HG02852 (cell line): ENCODE measurements at regions not wholly inside any gene's neighbourhood (a gene's known extent, or its start where the extent isn't known, plus 50 kb on each side); places are given as distances from the start of the nearest gene placed in this dataset.

Source experiments
- ATAC-seq: cut with Tn5 transposase; IDR thresholded peaks from one replicate; pipeline ENCODE4 v1.9.1; 2021; ENCODE audit warnings: mild to moderate bottlenecking, moderate library complexity; ENCODE audit not compliant: unreplicated experiment

DNA sequence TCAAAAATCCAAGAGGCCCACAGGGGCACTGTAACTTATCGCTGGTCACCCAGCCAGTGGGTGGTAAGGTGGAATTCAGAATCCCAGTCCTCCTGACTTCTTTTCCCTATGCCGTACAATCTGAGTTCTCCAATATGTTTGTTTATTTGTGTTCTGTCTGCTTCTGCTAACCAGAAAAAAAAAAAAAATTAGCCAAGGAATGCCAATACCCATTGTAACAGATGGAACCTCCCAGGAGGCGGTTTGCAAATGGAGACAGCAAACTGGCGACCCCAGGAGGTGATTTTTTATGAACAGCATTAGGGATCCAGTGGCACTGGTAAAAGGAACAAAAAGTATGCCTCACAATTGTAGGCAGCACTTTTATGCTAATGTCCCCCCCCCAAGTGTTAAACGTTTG is 189.0 kb upstream of the FGGY start:
- ATAC-seq: no peak

DNA sequence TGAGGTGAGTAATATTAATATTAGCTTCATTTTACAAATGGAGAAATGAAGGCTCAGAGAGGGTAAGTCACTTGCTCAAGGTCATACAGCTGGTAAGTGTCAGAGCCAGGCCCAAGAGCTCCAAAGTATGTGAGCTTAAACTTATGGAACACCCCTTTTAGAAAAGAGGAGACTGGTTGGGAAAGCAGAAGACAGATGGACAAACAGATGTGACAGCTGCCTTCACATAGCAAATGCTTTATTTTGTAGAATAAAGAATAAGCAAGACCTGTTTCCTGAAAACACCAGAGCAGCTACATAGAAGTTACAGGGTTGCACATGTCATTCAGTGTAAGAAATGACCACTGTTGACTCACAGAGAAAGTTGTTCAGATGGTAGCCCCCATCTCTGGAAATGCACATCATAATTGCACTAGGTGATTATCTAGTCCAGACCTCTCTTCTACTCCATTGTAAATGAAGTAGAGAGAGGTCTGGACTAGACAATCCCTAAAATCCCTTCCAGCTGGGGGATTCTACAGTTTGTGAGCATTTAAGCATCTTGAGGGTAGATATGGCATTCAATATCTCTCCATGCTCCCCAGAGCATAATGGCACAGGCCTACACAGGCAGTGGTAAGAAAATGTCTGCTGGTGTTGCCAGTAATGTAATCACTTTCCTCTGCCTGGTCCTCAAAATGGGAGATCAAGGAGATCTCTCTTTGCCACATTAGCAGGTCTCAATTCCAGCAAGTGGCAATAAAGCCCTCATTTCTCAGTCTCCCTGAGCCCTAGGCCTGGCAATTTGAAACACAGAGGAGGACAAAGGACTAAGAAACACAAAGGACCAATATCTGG is 188.2 kb upstream of the FGGY start:
- ATAC-seq: no peak

DNA sequence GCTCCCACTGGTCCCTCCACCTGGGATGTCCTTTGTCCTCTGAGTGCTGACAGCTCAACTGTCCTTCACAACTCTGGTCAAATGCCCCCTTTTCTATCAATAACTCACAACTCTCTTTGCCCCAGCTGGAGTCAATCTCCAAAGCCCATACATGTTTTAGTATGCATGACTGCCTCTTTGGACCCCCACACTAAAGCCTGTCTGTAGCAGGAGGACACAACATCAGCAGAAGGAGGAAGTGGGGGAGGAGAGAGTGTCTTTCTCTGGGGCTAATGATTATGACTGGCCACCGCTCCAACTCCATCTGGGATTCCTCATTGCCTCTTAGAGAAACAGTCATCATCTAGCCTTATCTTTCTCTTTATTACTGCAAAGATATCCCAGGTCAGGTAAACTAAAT is 186.6 kb upstream of the FGGY start:
- no peak for ATAC-seq

DNA sequence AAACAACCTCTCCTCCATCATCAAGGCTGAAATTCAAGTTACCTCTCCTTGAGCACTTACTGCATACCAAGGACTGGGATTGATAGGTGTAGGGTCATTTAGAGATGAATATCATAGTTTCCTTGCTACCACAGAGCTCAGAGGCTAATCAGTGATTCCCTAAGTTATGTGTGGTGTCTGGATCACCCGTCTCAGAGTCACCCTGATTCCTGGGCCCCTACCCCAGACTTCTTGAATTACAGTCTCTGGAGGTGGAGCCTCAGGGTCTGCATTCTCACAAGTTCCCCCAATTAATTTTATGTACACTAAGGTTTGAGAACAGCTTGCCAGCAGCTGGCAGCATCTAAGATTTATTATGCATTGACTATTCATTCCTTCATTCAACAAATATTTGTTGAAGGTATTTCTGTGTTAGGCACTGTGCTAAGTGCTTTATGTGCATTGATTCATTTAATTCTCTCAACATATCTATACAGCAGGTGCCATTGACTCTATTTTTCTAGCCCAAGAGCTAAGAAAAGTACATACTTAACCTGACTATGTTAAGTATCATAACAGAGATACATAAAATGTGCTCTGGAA is 182.9 kb upstream of the FGGY start:
- ATAC-seq: no peak

DNA sequence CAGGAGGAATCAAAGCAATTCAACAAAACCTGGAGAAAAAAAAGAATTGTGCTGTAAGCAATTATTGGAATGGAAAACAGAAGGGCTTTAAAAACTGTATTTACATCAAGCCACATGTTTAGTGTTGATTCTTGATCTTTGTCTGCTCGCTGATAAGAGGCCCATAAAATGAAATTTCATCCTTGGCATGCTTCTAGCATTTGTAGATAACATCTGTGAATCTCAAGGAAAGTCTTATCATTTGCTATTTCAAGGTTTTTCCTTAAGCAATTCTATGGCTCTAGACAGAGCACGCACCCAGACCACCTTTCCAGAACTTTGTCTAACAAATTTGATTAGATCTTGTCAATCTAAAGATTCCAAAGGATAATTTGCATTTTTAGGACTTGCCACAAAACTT is 181.0 kb upstream of the FGGY start:
- ATAC-seq: no peak

DNA sequence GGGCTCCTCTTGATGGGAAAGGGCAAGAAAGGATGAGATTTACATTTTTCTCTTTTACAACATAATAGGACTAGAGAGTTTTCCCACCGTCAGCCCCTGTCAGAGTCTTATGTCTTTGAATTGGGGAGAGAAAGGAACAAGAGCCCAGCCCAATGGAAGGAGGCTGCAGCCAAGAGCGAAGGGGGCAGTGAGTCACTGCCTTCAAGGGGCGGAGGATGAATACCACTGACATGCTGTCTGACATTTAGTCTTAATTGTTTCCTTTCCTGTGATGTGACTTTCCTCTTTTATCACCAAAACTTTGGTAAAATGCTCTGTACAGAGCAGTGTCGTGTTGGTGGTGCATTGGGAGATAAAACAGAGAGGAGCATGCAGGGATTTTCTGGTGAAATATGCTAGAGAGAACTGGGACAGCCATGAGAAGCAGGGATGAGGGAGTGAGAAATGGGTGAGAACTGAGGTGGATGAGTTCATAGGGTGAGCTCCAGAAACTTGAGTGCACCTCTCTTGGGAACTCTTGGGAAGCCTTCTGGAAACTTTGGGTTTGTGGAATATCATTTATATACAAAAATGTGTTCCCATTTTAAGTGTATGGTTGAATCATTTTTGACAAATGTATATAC is 179.9 kb upstream of the FGGY start:
- no peak for ATAC-seq

DNA sequence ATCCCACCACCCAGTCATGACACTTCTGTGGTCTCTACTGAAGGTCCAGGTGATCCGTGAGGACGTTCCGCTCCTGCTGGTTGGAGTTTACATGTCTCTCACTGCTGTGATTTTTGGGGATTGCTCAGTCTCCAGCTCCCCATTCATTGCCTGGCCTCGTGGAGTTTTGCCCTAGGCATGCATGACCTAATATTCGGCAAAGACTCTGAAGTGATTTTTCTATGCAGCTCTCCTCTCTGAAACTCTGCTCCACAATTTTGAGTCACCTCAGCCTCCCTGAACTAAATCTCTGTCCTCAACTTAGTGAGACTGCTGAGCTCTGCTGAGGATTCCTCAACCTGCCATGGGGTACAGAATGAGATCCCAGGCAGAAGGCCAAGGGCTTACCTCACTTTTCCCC is 174.4 kb upstream of the FGGY start:
- ATAC-seq: no peak

DNA sequence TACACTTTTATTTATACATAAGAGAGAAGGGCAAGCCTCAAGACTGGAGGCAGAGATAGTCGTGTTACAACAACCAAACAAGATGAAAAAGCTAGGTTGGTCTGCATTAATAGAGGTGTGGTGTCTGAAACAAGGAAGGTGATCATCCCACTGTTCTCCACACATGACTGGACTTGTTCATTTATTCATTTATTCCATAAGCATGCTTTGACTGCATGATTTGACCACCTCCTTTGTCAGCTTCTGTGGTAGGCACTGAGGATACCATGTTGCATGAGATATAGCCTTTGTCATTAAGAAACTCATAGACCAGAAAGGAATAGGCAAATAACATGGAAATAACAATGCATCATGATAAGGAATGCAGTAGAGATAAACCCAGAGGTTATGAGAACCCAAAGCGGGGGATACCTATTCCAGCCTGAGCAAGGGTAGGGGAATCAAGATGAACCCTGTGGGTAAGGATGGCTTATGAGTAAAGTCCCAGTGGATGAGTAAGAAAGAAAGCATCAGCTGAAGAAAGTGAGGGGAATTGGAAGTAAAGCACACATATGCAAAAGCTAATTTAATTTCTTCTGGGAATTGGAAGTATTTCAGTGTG is 173.7 kb upstream of the FGGY start:
- no peak for ATAC-seq

DNA sequence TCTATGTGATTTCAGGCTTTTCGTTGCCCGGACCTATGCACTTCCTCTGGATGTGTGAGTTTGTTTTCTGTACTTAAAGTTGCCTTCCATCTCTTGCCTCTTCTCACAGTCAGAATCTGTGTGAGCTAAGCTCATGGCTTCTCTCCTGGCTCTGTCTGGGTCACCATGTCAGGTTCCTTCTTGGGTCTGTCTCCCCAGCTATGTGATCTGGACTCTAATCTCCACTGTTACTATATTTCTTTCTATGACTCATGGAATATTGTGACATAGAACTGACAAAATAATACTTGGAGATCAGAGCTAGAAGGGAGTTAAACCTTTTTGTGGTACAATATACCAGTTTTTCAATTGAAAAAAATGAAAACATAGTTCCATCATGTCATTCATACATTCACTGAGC is 172.7 kb upstream of the FGGY start:
- ATAC-seq: no peak

DNA sequence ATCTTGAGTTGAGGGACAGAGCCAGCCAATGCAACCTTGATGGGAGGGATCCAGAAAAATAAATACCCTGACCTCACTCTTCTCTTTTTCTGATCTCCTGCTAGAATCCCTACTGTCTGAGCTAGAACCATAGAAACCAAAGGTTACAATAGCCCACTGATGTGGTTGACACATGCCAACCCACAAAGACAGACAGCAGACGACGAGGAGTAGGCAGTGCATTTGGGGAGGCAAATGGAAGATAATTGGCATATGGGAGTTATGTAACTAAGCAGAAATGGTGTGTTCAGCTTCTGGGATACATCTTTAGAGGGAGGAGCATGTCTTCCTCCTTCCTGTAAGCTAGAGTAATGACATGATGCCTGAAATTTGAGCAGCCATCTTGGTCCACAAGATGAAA is 171.7 kb upstream of the FGGY start:
- ATAC-seq: no peak

DNA sequence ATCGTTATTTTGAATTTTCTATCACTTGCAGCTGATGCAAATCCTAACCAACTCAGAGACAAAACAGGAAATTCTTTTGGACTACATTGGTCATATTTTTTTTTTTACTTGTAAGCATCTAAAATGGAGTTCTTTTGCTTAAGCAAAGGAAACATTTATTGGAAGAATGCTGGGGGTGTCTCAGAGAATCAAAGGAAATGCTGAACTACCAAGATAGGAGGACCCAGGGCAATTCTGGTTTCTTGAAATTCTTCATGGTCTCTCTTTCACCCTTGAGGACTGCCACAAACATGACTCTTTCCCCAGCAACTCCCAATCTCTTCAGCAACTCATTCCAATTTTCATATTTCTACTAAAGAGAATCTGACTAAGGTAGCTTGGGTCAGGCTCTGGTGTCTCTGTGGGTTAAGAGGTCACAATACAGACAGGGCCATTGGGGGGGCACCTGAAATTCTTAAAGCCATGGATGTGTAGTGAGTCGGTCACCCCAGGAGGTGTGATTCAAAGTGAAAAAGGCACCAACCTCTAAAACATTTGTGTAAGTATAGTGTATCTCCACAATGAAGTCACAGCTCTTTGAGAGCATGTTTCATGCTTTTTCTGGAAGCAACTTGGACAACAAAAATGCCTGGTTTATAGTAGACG is 171.1 kb upstream of the FGGY start:
- no peak for ATAC-seq

DNA sequence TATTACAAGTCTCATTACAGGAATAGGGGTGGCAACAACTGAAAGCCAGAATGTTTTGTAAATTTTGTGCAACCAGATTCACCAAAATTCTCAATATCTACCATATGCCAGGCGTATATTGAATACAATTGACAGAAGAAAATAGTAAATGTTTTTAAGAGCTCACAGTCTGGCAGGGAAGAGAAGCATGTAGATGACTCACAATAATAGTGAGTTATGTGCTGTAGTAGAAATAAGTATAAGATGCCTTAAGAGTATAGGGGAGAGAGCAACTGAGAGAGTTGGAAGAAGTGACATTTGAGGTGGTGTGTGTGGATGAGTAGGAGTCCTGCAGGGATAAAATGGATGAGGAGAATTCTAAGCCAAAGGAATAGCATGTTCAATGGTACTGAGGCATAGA is 170.5 kb upstream of the FGGY start:
- ATAC-seq: no peak

DNA sequence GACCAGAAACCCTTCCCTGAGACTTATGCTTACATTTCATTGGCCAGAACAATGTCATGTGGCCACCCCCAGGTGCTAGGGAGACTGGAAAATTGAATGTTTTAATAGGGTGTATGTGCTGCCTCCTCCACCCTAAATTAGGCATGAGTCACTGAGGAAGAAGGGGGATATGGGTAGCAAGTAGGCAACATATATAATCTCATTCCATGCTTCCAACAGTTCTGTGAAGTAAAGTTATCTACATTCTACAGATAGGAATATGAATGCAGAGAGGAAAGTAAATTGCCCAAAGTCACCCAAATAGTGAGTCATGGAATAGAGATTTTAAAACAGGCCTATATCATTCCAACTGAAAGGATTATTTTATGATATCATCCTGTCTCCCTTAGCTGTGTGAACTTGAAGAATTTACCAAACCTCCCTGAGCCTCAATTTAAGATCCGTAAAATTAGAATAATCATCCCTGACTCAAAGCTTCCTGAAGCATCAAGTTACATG is 168.6 kb upstream of the FGGY start:
- no peak for ATAC-seq

DNA sequence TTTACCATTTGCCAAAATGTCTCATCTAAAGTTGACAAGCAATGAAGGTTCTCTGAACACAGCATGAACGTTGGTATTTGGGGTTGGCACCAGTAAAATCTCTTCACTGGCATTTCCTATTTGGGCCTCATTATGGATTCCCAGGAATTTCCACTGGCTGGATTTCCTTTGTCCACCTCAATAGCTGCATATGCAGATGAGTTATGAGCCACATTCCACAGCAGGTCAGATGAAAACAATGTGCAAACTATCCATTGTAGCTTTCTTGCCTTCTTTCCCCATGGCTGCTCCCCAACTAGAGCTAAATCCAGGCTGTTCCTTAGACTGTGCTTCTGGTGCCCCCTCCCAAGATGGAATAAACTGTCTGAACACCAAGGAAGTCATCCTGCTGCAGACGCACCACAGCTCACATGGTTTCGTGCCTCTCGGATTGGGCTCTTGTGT is 168.1 kb upstream of the FGGY start:
- ATAC-seq: no peak

DNA sequence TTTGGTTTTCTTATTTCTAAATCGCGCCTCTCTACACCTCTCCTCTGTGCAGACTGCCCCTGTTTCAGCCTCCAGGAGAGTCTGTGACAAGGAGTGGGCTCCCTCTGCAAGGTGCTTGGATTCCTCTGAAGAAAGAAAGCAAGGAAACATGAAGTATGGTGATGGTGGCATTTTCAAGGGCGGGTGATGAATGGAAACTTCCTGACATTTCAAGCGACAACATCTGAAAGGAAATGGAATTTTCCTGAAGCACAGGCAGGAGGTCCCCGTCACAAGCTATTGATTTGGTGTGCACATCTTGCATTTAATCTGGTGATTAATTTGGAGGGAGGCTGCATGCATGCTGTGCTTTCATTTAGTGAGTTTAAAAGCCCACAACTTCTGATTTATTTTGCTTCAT is 164.6 kb upstream of the FGGY start:
- ATAC-seq: no peak

DNA sequence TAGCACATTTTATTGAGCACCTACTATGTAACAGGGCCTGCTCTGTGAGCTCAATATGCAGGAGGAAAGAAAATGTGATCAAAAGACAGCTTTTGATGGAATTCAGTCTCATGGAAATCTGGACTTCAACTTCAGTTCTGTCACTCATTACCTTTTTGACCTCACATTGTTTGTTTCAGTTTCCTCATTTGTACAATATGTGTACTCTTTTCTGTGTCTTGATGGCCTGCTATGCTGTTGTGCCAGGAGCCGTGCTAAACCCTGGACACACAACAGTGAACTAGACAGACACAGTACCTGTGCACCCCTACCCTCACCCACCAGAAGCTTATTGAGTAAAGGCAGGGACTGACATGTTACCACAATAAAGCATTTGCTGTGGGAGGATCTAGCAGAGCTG is 162.9 kb upstream of the FGGY start:
- ATAC-seq: no peak

DNA sequence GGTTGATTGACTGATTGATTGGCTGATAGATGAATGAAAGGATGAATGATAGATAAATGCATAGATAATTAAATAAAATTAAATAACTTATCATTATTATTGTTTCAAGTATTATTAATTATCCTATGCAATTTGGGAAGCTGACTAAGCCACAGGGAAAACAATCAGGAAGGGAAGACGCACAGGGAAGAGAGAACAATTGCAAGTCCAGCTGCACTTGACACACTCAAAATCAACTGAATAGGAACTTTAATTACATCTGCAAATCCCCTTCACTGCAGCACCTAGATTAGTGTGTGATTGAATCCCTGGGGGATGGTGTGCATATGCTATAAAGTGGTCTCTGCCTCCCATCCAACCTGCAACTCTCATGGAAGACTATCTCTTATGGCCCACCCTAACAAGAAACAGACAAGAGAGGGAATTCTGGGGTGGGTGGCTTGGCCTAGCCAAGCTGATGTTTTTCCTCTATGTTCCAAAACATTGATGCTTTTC is 161.1 kb upstream of the FGGY start:
- no peak for ATAC-seq

DNA sequence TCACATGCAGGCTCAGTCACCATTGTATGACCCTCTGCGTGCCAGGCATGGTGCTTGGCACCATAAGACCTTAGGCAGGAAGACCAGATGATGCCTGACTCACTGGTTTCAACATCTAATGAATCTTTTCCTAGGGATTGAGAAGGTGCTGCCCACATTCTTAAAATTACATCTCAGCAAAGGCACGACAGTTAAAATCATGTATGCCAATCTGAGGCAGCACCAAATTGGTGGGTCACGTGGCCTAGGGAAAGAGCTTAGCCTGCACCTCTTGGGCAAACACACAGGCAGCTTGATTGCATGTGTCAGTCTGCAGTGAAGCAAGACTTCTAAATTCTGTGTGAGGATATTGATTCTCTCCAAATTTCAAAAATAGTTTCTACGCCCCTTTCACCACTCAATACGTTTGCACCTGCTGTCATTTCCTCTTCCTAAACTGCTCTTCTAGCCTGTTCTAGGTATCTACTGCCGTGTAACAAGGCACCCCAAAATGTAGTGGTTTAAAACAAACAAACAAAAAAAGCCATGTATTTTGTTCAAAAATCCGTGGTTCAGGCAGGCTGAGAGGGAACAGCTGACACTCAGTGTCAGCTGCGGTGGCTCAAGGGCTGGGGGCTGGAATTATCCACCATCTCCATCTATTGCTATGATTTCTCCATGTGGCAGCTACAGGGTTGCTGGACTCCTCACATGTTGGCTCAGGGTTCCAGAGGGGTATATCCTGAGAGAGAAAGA is 160.2 kb upstream of the FGGY start:
- no peak for ATAC-seq

DNA sequence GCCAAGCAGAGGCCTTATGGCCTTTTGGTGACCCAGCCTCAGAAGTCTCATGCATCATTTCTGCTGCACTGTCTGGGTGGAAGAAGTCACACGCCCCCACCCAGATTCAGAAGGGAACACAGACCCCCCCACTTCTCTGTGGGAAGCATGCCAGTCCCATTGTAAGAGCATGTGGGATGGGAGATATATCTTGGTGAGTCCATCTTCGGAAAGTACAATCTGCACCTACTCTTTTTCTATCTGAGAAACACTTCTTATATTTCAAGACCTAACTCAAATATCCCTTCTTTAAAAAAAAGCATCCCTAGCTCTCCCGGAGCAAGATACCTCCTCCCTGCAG is 159.6 kb upstream of the FGGY start:
- no peak for ATAC-seq

DNA sequence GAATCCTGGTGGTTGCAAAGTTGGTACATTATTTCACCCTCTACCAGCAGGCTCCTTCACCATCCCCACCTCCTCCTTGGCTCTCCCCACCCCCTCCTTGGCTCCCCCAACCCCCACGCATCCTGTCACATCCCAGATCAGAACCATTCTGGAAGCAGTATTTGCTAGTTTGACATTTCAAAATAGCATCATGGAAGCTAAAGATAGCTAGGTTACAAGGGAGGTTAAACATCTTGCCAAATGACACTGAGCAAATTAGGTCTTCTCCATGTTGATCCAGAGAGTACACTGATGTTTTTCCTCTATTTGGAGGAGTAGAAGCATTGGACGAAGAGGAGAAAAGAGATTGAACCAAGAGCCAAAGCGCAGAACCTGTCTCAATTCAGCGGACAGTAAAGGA is 158.9 kb upstream of the FGGY start:
- no peak for ATAC-seq

DNA sequence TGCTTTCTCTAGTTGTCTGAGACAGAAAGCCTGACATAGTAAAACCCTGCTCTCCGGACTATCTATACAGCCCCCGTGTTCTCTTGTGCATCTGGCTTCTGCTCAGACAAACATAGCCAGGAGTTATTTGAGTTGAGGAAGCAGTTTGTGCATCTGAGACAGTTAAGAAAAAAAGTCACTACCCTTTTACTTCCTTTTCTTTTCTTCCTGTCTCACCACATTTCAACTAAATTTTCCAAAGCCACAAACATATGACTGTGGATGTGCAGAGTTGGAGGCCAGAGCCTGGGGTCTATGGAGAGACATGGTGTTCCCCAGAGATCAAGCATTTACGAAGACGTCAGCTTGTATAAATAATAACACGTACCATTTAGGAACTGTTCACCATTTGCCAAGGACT is 158.5 kb upstream of the FGGY start:
- ATAC-seq: no peak
